ENCODE measurements at regions not wholly inside any gene's neighbourhood (a gene's known extent, or its start where the extent isn't known, plus 50 kb on each side); places are given as distances from the start of the nearest gene placed in this dataset.

- Histone ChIP-seq H3K4me3 (ENCODE audit: insufficient read depth, low read depth, low read length, poor library complexity, severe bottlenecking) (no peak overlapping the region), H3K36me3 (ENCODE audit: control insufficient read depth, insufficient read depth, low read length) (no peaks in the 10 kb centered on the region), H3K27me3 (replicated peaks; ENCODE audit: control insufficient read depth, insufficient read depth, low read length, poor library complexity, severe bottlenecking) (no peaks in the 10 kb centered on the region), H3K9me3 (ENCODE audit: control insufficient read depth, low read length) (no peaks in the 10 kb centered on the region), H3K4me1 (ENCODE audit: control insufficient read depth, insufficient read depth, low read length, poor library complexity, severe bottlenecking) (no peaks in the 10 kb centered on the region), H3K27ac (ENCODE audit: insufficient read depth, low read length, poor library complexity, severe bottlenecking) (no peak overlapping the region)
- no peak for DNase-seq
Observed at GRCh38 chr1:47522935-47523834, 85.3 kb downstream of the FOXD2 start.

GRCh38 chr1:47523835-47524215, 86.0 kb downstream of the FOXD2 start:
- no peak for DNase-seq
- H3K4me1 ChIP-seq (ENCODE audit: control insufficient read depth, insufficient read depth, low read length, poor library complexity, severe bottlenecking) = no peaks in the 10 kb centered on the region
- H3K4me3 ChIP-seq (ENCODE audit: insufficient read depth, low read depth, low read length, poor library complexity, severe bottlenecking) = no peak overlapping the region

GRCh38 chr1:47524272-47524671, 86.4 kb downstream of the FOXD2 start:
- Histone ChIP-seq H3K27me3 (replicated peaks; ENCODE audit: control insufficient read depth, insufficient read depth, low read length, poor library complexity, severe bottlenecking) (no peaks in the 10 kb centered on the region), H3K27ac (ENCODE audit: insufficient read depth, low read length, poor library complexity, severe bottlenecking) (no peak overlapping the region)

More at GRCh38 chr1:47523835-47524215, 86.0 kb downstream of the FOXD2 start:
- Histone ChIP-seq H3K27me3 (replicated peaks; ENCODE audit: control insufficient read depth, insufficient read depth, low read length, poor library complexity, severe bottlenecking) (no peaks in the 10 kb centered on the region), H3K9me3 (ENCODE audit: control insufficient read depth, low read length) (no peaks in the 10 kb centered on the region), H3K36me3 (ENCODE audit: control insufficient read depth, insufficient read depth, low read length) (no peaks in the 10 kb centered on the region), H3K27ac (ENCODE audit: insufficient read depth, low read length, poor library complexity, severe bottlenecking) (no peak overlapping the region)

GRCh38 chr1:47527653-47528272, 89.9 kb downstream of the FOXD2 start:
- Histone ChIP-seq H3K27me3 (replicated peaks; ENCODE audit: control insufficient read depth, insufficient read depth, low read length, poor library complexity, severe bottlenecking) (no peaks in the 10 kb centered on the region), H3K27ac (ENCODE audit: insufficient read depth, low read length, poor library complexity, severe bottlenecking) (no peak overlapping the region), H3K9me3 (ENCODE audit: control insufficient read depth, low read length) (peaks cover 7% of the 10 kb centered on the region), H3K36me3 (ENCODE audit: control insufficient read depth, insufficient read depth, low read length) (no peaks in the 10 kb centered on the region), H3K4me3 (ENCODE audit: insufficient read depth, low read depth, low read length, poor library complexity, severe bottlenecking) (no peak overlapping the region), H3K4me1 (ENCODE audit: control insufficient read depth, insufficient read depth, low read length, poor library complexity, severe bottlenecking) (no peaks in the 10 kb centered on the region)
- DNase-seq = no peak

More at GRCh38 chr1:47524272-47524671, 86.4 kb downstream of the FOXD2 start:
- Histone ChIP-seq H3K9me3 (ENCODE audit: control insufficient read depth, low read length) (peaks cover 3% of the 10 kb centered on the region), H3K36me3 (ENCODE audit: control insufficient read depth, insufficient read depth, low read length) (no peaks in the 10 kb centered on the region), H3K4me1 (ENCODE audit: control insufficient read depth, insufficient read depth, low read length, poor library complexity, severe bottlenecking) (no peaks in the 10 kb centered on the region), H3K4me3 (ENCODE audit: insufficient read depth, low read depth, low read length, poor library complexity, severe bottlenecking) (no peak overlapping the region)
- DNase-seq = no peak

- H3K9me3 ChIP-seq (ENCODE audit: control insufficient read depth, low read length) = peaks cover 7% of the 10 kb centered on the region
- no peaks in the 10 kb centered on the region for H3K36me3 ChIP-seq (ENCODE audit: control insufficient read depth, insufficient read depth, low read length)
- peaks cover 12% of the 10 kb centered on the region for H3K27me3 ChIP-seq (replicated peaks; ENCODE audit: control insufficient read depth, insufficient read depth, low read length, poor library complexity, severe bottlenecking)
- no peak overlapping the region for H3K27ac ChIP-seq (ENCODE audit: insufficient read depth, low read length, poor library complexity, severe bottlenecking)
- no peaks in the 10 kb centered on the region for H3K4me1 ChIP-seq (ENCODE audit: control insufficient read depth, insufficient read depth, low read length, poor library complexity, severe bottlenecking)
- H3K4me3 ChIP-seq (ENCODE audit: insufficient read depth, low read depth, low read length, poor library complexity, severe bottlenecking) = no peak overlapping the region
- DNase-seq = no peak
Observed at GRCh38 chr1:47529520-47530098, 91.8 kb downstream of the FOXD2 start.

GRCh38 chr1:47532921-47533792, 95.3 kb downstream of the FOXD2 start:
- H3K4me3 ChIP-seq (ENCODE audit: insufficient read depth, low read depth, low read length, poor library complexity, severe bottlenecking) = peak overlapping the region; percentile 20
- no peaks in the 10 kb centered on the region for H3K36me3 ChIP-seq (ENCODE audit: control insufficient read depth, insufficient read depth, low read length)
- peaks cover 12% of the 10 kb centered on the region for H3K27me3 ChIP-seq (replicated peaks; ENCODE audit: control insufficient read depth, insufficient read depth, low read length, poor library complexity, severe bottlenecking)
- peaks cover 7% of the 10 kb centered on the region for H3K9me3 ChIP-seq (ENCODE audit: control insufficient read depth, low read length)
- H3K27ac ChIP-seq (ENCODE audit: insufficient read depth, low read length, poor library complexity, severe bottlenecking) = no peak overlapping the region
- DNase-seq = no peak
- no peaks in the 10 kb centered on the region for H3K4me1 ChIP-seq (ENCODE audit: control insufficient read depth, insufficient read depth, low read length, poor library complexity, severe bottlenecking)

GRCh38 chr1:47533793-47534328, 96.0 kb downstream of the FOXD2 start:
- H3K27me3 ChIP-seq (replicated peaks; ENCODE audit: control insufficient read depth, insufficient read depth, low read length, poor library complexity, severe bottlenecking) = peaks cover 12% of the 10 kb centered on the region
- no peaks in the 10 kb centered on the region for H3K4me1 ChIP-seq (ENCODE audit: control insufficient read depth, insufficient read depth, low read length, poor library complexity, severe bottlenecking)
- no peak overlapping the region for H3K27ac ChIP-seq (ENCODE audit: insufficient read depth, low read length, poor library complexity, severe bottlenecking)
- peaks cover 7% of the 10 kb centered on the region for H3K9me3 ChIP-seq (ENCODE audit: control insufficient read depth, low read length)
- H3K4me3 ChIP-seq (ENCODE audit: insufficient read depth, low read depth, low read length, poor library complexity, severe bottlenecking) = no peak overlapping the region
- no peaks in the 10 kb centered on the region for H3K36me3 ChIP-seq (ENCODE audit: control insufficient read depth, insufficient read depth, low read length)
- no peak for DNase-seq

- Histone ChIP-seq H3K27ac (ENCODE audit: insufficient read depth, low read length, poor library complexity, severe bottlenecking) (no peak overlapping the region), H3K36me3 (ENCODE audit: control insufficient read depth, insufficient read depth, low read length) (no peaks in the 10 kb centered on the region), H3K27me3 (replicated peaks; ENCODE audit: control insufficient read depth, insufficient read depth, low read length, poor library complexity, severe bottlenecking) (peaks cover 12% of the 10 kb centered on the region), H3K4me1 (ENCODE audit: control insufficient read depth, insufficient read depth, low read length, poor library complexity, severe bottlenecking) (no peaks in the 10 kb centered on the region), H3K9me3 (ENCODE audit: control insufficient read depth, low read length) (peaks cover 2% of the 10 kb centered on the region), H3K4me3 (ENCODE audit: insufficient read depth, low read depth, low read length, poor library complexity, severe bottlenecking) (no peak overlapping the region)
- no peak for DNase-seq
Observed at GRCh38 chr1:47534436-47534835, 96.6 kb downstream of the FOXD2 start.

GRCh38 chr1:47536646-47537118, 98.8 kb downstream of the FOXD2 start:
- no peak overlapping the region for H3K4me3 ChIP-seq (ENCODE audit: insufficient read depth, low read depth, low read length, poor library complexity, severe bottlenecking)
- no peaks in the 10 kb centered on the region for H3K4me1 ChIP-seq (ENCODE audit: control insufficient read depth, insufficient read depth, low read length, poor library complexity, severe bottlenecking)
- no peak overlapping the region for H3K27ac ChIP-seq (ENCODE audit: insufficient read depth, low read length, poor library complexity, severe bottlenecking)
- peaks cover 12% of the 10 kb centered on the region for H3K27me3 ChIP-seq (replicated peaks; ENCODE audit: control insufficient read depth, insufficient read depth, low read length, poor library complexity, severe bottlenecking)
- no peaks in the 10 kb centered on the region for H3K36me3 ChIP-seq (ENCODE audit: control insufficient read depth, insufficient read depth, low read length)
- no peaks in the 10 kb centered on the region for H3K9me3 ChIP-seq (ENCODE audit: control insufficient read depth, low read length)
- DNase-seq = no peak

All from effector memory CD4-positive, alpha-beta T cell (primary cell).